GM19023 (cell line): ENCODE measurements at regions not wholly inside any gene's neighbourhood (a gene's known extent, or its start where the extent isn't known, plus 50 kb on each side); places are given as distances from the start of the nearest gene placed in this dataset.
"Not testable (repeated sequence)": the region's sequence is repeated elsewhere in the genome, so short reads cannot be mapped to it uniquely, and the experiment has no call there.

Source experiments
- ATAC-seq: cut with Tn5 transposase; IDR thresholded peaks from one replicate; pipeline ENCODE4 v1.9.1; 2021; ENCODE audit warnings: mild to moderate bottlenecking, moderate library complexity; ENCODE audit not compliant: unreplicated experiment

- no peak for ATAC-seq
Measured at GRCh38 chr2:67567886-67568285, 170.8 kb downstream of the ETAA1 start.

DNA sequence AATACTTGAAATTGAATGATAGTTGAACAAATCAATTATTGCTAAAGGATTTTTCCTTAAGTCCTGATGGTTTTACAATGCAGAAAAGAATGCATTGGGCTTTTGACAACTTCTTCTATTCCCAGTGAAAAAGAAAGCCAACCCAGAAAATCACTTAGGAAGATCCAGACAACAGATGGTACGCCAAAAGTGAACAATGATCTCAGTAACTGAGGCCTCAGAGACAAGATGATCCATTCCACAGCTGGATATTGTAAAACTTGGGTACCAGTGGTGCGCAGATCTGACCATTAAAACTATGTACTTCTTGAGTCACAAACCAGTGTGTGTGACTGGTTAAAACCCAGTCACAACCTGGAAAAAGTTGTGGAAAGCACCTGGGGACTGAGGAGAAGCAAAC, 173.5 kb downstream of the ETAA1 start:
- no peak for ATAC-seq

DNA sequence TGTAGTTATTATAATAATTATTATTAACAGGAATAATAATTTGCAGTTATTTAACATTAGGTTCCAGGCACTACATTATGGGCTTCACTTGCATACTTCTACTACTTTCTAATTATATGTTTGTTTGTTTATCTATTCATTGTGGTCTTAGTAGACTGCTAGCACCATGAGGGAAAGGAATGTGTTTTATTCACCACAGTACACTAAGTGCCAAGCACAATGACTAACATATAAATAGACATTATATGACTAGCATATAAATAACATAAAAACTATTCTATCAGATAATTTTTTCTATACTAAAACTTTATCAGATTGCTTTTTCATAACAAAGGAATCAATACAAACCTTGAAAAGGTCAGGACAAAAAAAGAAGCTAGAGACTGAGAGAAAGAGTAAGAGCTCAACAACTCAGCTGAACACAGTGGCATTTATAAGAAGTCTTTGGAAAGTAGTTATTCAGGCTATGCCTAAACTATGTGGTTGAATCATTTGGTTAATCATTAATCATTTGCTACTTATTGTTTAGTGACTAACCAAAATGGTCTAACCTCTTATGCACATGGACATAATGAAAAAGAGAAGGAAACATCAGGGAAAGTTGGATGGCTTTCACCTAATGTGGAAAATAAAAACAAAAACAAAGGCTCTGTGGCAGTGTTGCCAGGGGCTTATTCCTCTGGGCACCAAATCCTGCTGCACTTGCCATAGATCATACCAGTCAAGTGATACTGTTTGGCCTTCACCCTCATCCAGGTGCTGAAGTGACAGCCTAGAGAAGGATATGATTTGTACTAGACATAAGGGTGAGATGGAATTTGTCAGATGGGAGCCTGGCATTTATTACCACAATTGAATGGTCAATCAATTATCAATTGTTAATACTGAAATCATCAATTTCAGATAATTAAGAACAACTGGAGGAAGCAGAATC, 174.9 kb downstream of the ETAA1 start:
- ATAC-seq = no peak

DNA sequence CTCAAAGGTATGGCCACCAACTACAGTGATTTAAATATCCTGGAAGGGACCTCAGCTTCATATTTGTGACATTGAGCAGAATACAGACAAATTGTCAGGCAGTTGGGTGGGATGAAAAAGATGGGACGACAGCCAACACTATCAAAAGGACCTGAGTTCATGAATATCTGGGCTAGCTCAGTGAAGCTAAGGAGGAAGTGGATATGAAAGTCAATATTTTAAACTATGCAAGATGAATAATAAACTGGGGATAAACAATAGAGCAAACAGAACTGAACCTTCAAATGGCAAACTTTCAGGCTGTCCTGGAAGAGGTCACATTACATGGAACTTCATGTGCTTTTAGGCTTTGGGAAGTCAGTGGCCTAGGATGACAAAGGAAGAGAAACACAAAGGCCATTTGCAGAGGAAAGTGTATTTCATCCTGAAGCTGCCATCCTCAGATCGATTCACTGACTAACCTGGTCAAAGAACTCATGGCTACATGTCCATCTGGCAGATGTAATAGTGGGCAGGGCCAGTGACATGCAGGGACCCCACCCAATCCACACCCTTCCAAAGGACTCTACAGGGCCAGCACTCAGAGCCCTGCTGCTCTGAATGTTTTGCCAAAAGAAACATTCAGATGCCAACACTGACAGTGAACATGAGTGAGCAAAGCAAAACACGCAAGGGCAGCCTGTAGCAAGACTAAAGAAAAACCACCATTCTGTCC, 175.7 kb downstream of the ETAA1 start:
- no peak for ATAC-seq

DNA sequence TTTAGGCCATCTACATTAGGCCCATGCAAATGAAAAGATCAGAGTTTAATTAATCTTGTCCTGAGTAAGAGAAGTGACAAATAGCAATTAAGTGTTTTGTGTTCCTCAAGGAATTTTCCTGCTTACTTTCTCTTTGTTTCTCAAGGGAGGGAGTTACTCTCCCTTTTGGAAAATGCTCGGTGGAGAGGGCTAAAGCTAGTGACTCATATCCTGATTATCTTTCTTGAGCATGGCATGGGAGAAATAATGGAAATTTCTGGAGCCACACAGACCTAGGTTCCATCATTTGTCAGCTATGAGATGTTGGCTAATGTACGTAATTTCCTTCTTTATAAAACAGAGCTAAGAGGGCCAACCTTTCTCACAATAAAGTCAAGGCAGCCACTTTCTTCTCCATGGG, 177.1 kb downstream of the ETAA1 start:
- no peak for ATAC-seq

- no peak for ATAC-seq
Measured at GRCh38 chr2:67576226-67576625, 179.1 kb downstream of the ETAA1 start.

- ATAC-seq = no peak
Measured at GRCh38 chr2:67576991-67577390, 179.9 kb downstream of the ETAA1 start.

GRCh38 chr2:67579216-67579615, 182.1 kb downstream of the ETAA1 start:
- ATAC-seq = no peak

DNA sequence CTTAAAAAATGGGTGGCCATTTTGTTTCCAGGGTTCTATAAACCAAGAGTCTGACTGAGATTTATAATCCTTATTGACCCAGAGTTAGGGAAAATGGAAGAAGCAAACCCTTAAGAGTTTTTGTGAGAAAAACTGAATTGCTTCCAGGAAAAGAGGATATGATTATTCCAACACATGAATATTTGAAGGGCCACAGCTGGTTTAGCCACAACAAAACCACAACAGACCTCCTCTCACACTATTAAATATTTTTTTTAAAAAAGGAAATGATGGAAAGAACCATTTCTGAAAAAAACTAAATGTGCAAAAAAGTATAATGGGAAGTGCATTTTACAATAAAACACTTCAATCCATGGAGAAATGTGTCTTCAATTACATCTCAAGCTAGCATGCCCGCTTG, 182.7 kb downstream of the ETAA1 start:
- ATAC-seq = no peak

- no peak for ATAC-seq
Measured at GRCh38 chr2:67581751-67582150, 184.6 kb downstream of the ETAA1 start.

GRCh38 chr2:67583185-67583584, 186.1 kb downstream of the ETAA1 start:
- ATAC-seq = no peak

- no peak for ATAC-seq
Measured at GRCh38 chr2:67585400-67585799, 188.3 kb downstream of the ETAA1 start.

GRCh38 chr2:67589121-67589520, 192.0 kb downstream of the ETAA1 start:
- ATAC-seq = not testable (repeated sequence)

GRCh38 chr2:67594522-67594921, 197.4 kb downstream of the ETAA1 start:
- ATAC-seq = not testable (repeated sequence)

- no peak for ATAC-seq
Measured at GRCh38 chr2:67596871-67597270, 199.7 kb downstream of the ETAA1 start.

- no peak for ATAC-seq
Measured at GRCh38 chr2:67599561-67599960, 202.4 kb downstream of the ETAA1 start.

GRCh38 chr2:67600222-67600871, 203.2 kb downstream of the ETAA1 start:
- ATAC-seq = no peak

DNA sequence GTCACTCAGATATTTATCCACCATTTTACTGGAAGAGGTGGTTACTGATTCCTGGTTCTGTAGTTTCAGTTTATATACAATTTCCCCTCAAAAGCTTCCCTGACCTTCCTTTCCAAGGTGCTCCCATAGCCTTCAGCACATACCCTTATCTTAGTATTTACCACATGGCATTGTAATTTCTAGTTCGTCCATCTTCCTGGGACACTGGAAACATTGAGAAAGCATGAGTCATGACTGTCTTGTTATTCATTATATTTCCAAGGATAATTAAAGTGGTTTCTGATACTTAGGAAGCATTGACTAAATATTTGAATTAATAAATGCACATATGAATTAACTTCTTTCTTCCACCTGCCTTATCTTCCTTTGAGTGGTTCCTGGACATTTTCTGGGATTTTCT, 203.8 kb downstream of the ETAA1 start:
- no peak for ATAC-seq

GRCh38 chr2:67604360-67604759, 207.2 kb downstream of the ETAA1 start:
- ATAC-seq = no peak

DNA sequence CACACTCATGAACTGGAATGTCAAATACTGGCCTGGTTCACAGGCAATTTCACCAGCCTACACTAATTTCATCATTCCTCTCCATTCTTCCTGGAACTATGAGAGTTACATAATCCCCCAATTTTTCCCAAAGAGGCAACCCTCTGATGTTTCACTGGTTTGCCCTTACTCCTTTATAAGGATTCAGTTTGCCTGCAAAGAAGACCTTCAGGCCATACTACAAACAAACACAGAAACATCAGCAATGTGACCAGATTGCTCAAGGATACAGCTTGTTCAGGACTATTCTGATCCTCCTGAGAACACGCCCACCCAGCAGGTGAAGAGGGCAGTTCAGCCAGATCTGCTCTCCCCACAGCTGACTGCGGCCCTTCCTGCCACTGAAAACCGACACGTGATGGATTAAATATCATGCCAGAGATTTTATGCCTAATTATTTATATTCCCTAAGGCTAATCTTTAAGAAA, 215.5 kb downstream of the ETAA1 start:
- ATAC-seq = no peak

- ATAC-seq = no peak
Measured at GRCh38 chr2:67613227-67613626, 216.1 kb downstream of the ETAA1 start.
